Panc1 (cell line): ENCODE measurements at regions not wholly inside any gene's neighbourhood (a gene's known extent, or its start where the extent isn't known, plus 50 kb on each side); places are given as distances from the start of the nearest gene placed in this dataset.

Experiments used
- ATAC-seq: fragments of 200-7000 bp; cut with Tn5 transposase; 2 replicates; pipeline ENCODE4 v1.9.1; 2020; ENCODE audit warnings: mild to moderate bottlenecking, moderate library complexity
- BruUV-seq: library from RNA; stranded (reverse); fragments of 400-500 nt; replicated peaks from 2 replicates; lab custom pipeline; 2021; lab: Mats Ljungman, UMichigan
- CTCF ChIA-PET: fragments of 300-600 bp; sonication (Branson Sonifier 250); formaldehyde crosslinking; loops from one replicate; lab custom pipeline; 2022; ENCODE audit warnings: antibody characterized with exemption; lab: Charles Lee
- POLR2A ChIA-PET: fragments of 300-600 bp; sonication (Branson Sonifier 250); formaldehyde crosslinking; loops from one replicate; lab custom pipeline; 2022; ENCODE audit warnings: antibody characterized with exemption; lab: Charles Lee
- DNase-seq: peaks from one replicate; pipeline ENCODE4 v3.0.0-alpha.2; 2010; ENCODE audit warnings: low read depth, low spot score
- H3K27ac ChIP-seq: 2 replicates; pipeline ENCODE4 v1.5.1; 2011; ENCODE audit warnings: mild to moderate bottlenecking, low read length, inconsistent platforms
- H3K27me3 ChIP-seq: fragments of 200-500 bp; sonication (Bioruptor generic); 2 replicates; pipeline ENCODE4 v1.6.0; 2014; ENCODE audit warnings: low read length, inconsistent platforms; ENCODE audit not compliant: control insufficient read depth, insufficient read depth
- H3K36me3 ChIP-seq: fragments of 200-500 bp; sonication (Bioruptor generic); 2 replicates; pipeline ENCODE4 v1.5.1; 2014; ENCODE audit warnings: inconsistent platforms, mild to moderate bottlenecking, low read length, moderate library complexity; ENCODE audit not compliant: control insufficient read depth, insufficient read depth
- H3K4me1 ChIP-seq: 2 replicates; pipeline ENCODE4 v1.5.1; 2011; ENCODE audit warnings: inconsistent platforms, mild to moderate bottlenecking, low read length, moderate library complexity; ENCODE audit not compliant: control insufficient read depth, insufficient read depth
- H3K4me3 ChIP-seq, 2 experiments: 2 replicates each; pipeline ENCODE4 v1.5.1; 2011 to 2012; ENCODE audit warnings: low read depth in 2 of 2, low read length in 2 of 2, mild to moderate bottlenecking in 2 of 2, inconsistent platforms in 1 of 2, moderate library complexity in 1 of 2
- H3K9me3 ChIP-seq: fragments of 200-500 bp; sonication (Bioruptor generic); 2 replicates; pipeline ENCODE4 v1.5.1; 2014; ENCODE audit warnings: low read depth, mild to moderate bottlenecking, inconsistent platforms, low read length, moderate library complexity; ENCODE audit not compliant: control insufficient read depth, insufficient read depth
- CTCF ChIP-seq: fragments of 450-650 bp; IDR thresholded peaks from 2 replicates; pipeline ENCODE4 v1.5.1; 2017; ENCODE audit warnings: mild to moderate bottlenecking
- POLR2AphosphoS5 ChIP-seq: IDR thresholded peaks from 2 replicates; pipeline ENCODE4 v1.6.1; 2012; ENCODE audit warnings: mild to moderate bottlenecking, low read depth, low read length, moderate library complexity
- REST ChIP-seq, 2 experiments: IDR thresholded peaks; 2 replicates each; pipeline ENCODE4 v1.6.1; 2011 to 2012; ENCODE audit warnings: low read depth in 2 of 2, control low read depth in 1 of 2, low read length in 1 of 2, mild to moderate bottlenecking in 1 of 2, moderate library complexity in 1 of 2; ENCODE audit not compliant: insufficient read depth in 1 of 2
- SIN3A ChIP-seq: IDR thresholded peaks from 2 replicates; pipeline ENCODE4 v1.6.1; 2012; ENCODE audit warnings: low read depth, mild to moderate bottlenecking, low read length, moderate library complexity, borderline replicate concordance; ENCODE audit not compliant: insufficient read depth
- TCF7L2 ChIP-seq: IDR thresholded peaks from 2 replicates; pipeline ENCODE4 v1.6.1; 2011; ENCODE audit warnings: mild to moderate bottlenecking, low read depth, low read length, inconsistent platforms
- in situ Hi-C: cut with HindIII; loops from 2 replicates; pipeline ENCODE4 v1.10.0; 2016; ENCODE audit warnings: low sequenced_read_pairs, low pct_unique_long_range_greater_than_20kb
- intact Hi-C: fragments of 100-400 bp; cut with micrococcal nuclease; formaldehyde crosslinking; loops from one replicate; pipeline ENCODE4 v1.10.0; 2022; ENCODE audit not compliant: unreplicated experiment

GRCh38 chr5:53180538-53180937 lies 71.0 kb upstream of the MOCS2 start:
- in situ Hi-C loops = no loop called here
- Histone ChIP-seq H3K27me3 (no peaks in the 10 kb centered on the region), H3K4me1 (no peaks in the 10 kb centered on the region), H3K9me3 (no peaks in the 10 kb centered on the region), H3K4me3 (no peak overlapping the region), H3K27ac (no peak overlapping the region), H3K36me3 (no peaks in the 10 kb centered on the region)
- no peak for TF ChIP-seq SIN3A
- no peak for TF ChIP-seq CTCF
- TF ChIP-seq TCF7L2 = no peak
- no peak for TF ChIP-seq REST (IDR thresholded peaks at IDR 0.05; ENCODE audit: insufficient read depth in 1 of 2, low read depth in 2 of 2, low read length in 1 of 2)
- no peak for TF ChIP-seq POLR2AphosphoS5
- ATAC-seq (no peak), DNase-seq (no peak)
- ChIA-PET POLR2A (no interaction called here), CTCF (no interaction called here)
- BruUV-seq = no TSS peak
- intact Hi-C loops = no loop called here

- Histone ChIP-seq H3K36me3 (no peaks in the 10 kb centered on the region), H3K9me3 (no peaks in the 10 kb centered on the region), H3K27me3 (no peaks in the 10 kb centered on the region), H3K27ac (no peak overlapping the region), H3K4me1 (no peaks in the 10 kb centered on the region), H3K4me3 (no peak overlapping the region)
- POLR2A ChIA-PET = no interaction called here
- TF ChIP-seq REST (IDR thresholded peaks at IDR 0.05; ENCODE audit: insufficient read depth in 1 of 2, low read depth in 2 of 2, low read length in 1 of 2) = no peak
- TF ChIP-seq TCF7L2 = no peak
- TF ChIP-seq POLR2AphosphoS5 = no peak
- TF ChIP-seq CTCF = no peak
- TF ChIP-seq SIN3A = no peak
- intact Hi-C loops (no loop called here), in situ Hi-C loops (no loop called here)
- ATAC-seq = no peak
- CTCF ChIA-PET = no interaction called here
- BruUV-seq = no TSS peak
- no peak for DNase-seq
These were observed 71.4 kb upstream of the MOCS2 start for GRCh38 chr5:53180991-53181390.
